WTC11 (cell line): ENCODE measurements at regions not wholly inside any gene's neighbourhood (a gene's known extent, or its start where the extent isn't known, plus 50 kb on each side); places are given as distances from the start of the nearest gene placed in this dataset.

Source experiments
- ATAC-seq: fragments of 200-7000 bp; cut with Tn5 transposase; 2 replicates; pipeline ENCODE4 v1.10.0; 2021; ENCODE audit warnings: mild to moderate bottlenecking, moderate library complexity
- CTCF ChIA-PET: fragments of 300-600 bp; sonication (Branson Sonifier 250); formaldehyde crosslinking; loops from one replicate; lab custom pipeline; 2021; ENCODE audit warnings: antibody characterized with exemption; lab: Charles Lee
- POLR2A ChIA-PET: fragments of 350-600 bp; sonication (Branson Sonifier 250); formaldehyde crosslinking; loops from one replicate; lab custom pipeline; 2021; ENCODE audit warnings: antibody characterized with exemption; lab: Charles Lee
- DNase-seq: peaks from one replicate; pipeline ENCODE4 v3.0.0; 2021; ENCODE audit warnings: low spot score
- H3K27ac Mint-ChIP-seq: 2 replicates; pipeline ENCODE4 v1.8.0; 2021; ENCODE audit warnings: mixed read lengths
- H3K27me3 Mint-ChIP-seq: 2 replicates; pipeline ENCODE4 v1.8.0; 2021; ENCODE audit warnings: low read depth, mild to moderate bottlenecking, moderate library complexity, mixed read lengths
- H3K36me3 Mint-ChIP-seq: 2 replicates; pipeline ENCODE4 v1.8.0; 2021; ENCODE audit warnings: mixed read lengths
- H3K4me1 Mint-ChIP-seq: 2 replicates; pipeline ENCODE4 v1.8.0; 2022; ENCODE audit warnings: mixed read lengths
- H3K4me3 Mint-ChIP-seq: 2 replicates; pipeline ENCODE4 v1.8.0; 2021; ENCODE audit warnings: mild to moderate bottlenecking, moderate library complexity, mixed read lengths
- H3K9me3 Mint-ChIP-seq: 2 replicates; pipeline ENCODE4 v1.8.0; 2021; ENCODE audit warnings: mixed read lengths
- AFF4 ChIP-seq: sonication (generic); formaldehyde crosslinking; IDR thresholded peaks from 2 replicates; pipeline ENCODE4 v1.8.1; 2023; ENCODE audit warnings: mild to moderate bottlenecking, missing genetic modification reagents, borderline replicate concordance
- ATF6 ChIP-seq: sonication (generic); formaldehyde crosslinking; IDR thresholded peaks from 2 replicates; pipeline ENCODE4 v1.8.1; 2023; ENCODE audit warnings: mild to moderate bottlenecking, missing genetic modification reagents
- CDX4 ChIP-seq: fragments of 250-450 bp; sonication (Bioruptor Pico); IDR thresholded peaks from 2 replicates; pipeline ENCODE4 v1.9.0; 2021; ENCODE audit warnings: moderate library complexity, mild to moderate bottlenecking, inconsistent platforms, borderline replicate concordance
- CREM ChIP-seq: sonication (generic); formaldehyde crosslinking; IDR thresholded peaks from 2 replicates; pipeline ENCODE4 v1.8.1; 2022; ENCODE audit warnings: mild to moderate bottlenecking, missing genetic modification reagents, moderate library complexity
- E2F5 ChIP-seq: sonication (generic); formaldehyde crosslinking; IDR thresholded peaks from 2 replicates; pipeline ENCODE4 v1.8.1; 2022; ENCODE audit warnings: mild to moderate bottlenecking, moderate library complexity, missing genetic modification reagents
- ELF4 ChIP-seq: sonication (generic); formaldehyde crosslinking; IDR thresholded peaks from 2 replicates; pipeline ENCODE4 v1.8.1; 2022; ENCODE audit warnings: low read depth, mild to moderate bottlenecking, moderate library complexity, missing genetic modification reagents
- ETV6 ChIP-seq: sonication (generic); formaldehyde crosslinking; IDR thresholded peaks from 2 replicates; pipeline ENCODE4 v1.8.1; 2022; ENCODE audit warnings: mild to moderate bottlenecking, missing genetic modification reagents
- FOXJ3 ChIP-seq: sonication (generic); formaldehyde crosslinking; IDR thresholded peaks from 2 replicates; pipeline ENCODE4 v1.9.0; 2021; ENCODE audit warnings: missing genetic modification reagents, mild to moderate bottlenecking, borderline replicate concordance
- GABPB1 ChIP-seq: sonication (generic); formaldehyde crosslinking; IDR thresholded peaks from 2 replicates; pipeline ENCODE4 v1.8.1; 2023; ENCODE audit warnings: mild to moderate bottlenecking, missing genetic modification reagents
- GRHL2 ChIP-seq: fragments of 250-450 bp; sonication (Bioruptor Pico); IDR thresholded peaks from 2 replicates; pipeline ENCODE4 v1.8.0; 2022; ENCODE audit warnings: mild to moderate bottlenecking, moderate library complexity; ENCODE audit not compliant: insufficient replicate concordance, severe bottlenecking
- HMGA2 ChIP-seq: fragments of 250-450 bp; sonication (Bioruptor Pico); IDR thresholded peaks from 2 replicates; pipeline ENCODE4 v1.4.0; 2021; ENCODE audit warnings: mild to moderate bottlenecking, moderate library complexity
- IRF2 ChIP-seq: sonication (generic); formaldehyde crosslinking; IDR thresholded peaks from 2 replicates; pipeline ENCODE4 v1.8.0; 2022; ENCODE audit warnings: low read depth, missing genetic modification reagents, borderline replicate concordance
- JAZF1 ChIP-seq: fragments of 250-450 bp; sonication (Bioruptor Pico); IDR thresholded peaks from 2 replicates; pipeline ENCODE4 v1.9.0; 2021; ENCODE audit warnings: moderate library complexity, mild to moderate bottlenecking, inconsistent platforms
- JUN ChIP-seq: sonication (generic); formaldehyde crosslinking; IDR thresholded peaks from 2 replicates; pipeline ENCODE4 v1.8.0; 2023; ENCODE audit warnings: mild to moderate bottlenecking, missing genetic modification reagents
- KAT7 ChIP-seq: sonication (generic); formaldehyde crosslinking; IDR thresholded peaks from 2 replicates; pipeline ENCODE4 v1.8.1; 2023; ENCODE audit warnings: missing genetic modification reagents, mild to moderate bottlenecking, borderline replicate concordance
- MLX ChIP-seq: sonication (generic); formaldehyde crosslinking; IDR thresholded peaks from 2 replicates; pipeline ENCODE4 v1.8.1; 2023; ENCODE audit warnings: mild to moderate bottlenecking, missing genetic modification reagents, moderate library complexity
- NR1H2 ChIP-seq: sonication (generic); formaldehyde crosslinking; IDR thresholded peaks from 2 replicates; pipeline ENCODE4 v1.9.0; 2021; ENCODE audit warnings: mild to moderate bottlenecking, moderate library complexity, missing genetic modification reagents
- PRDM15 ChIP-seq: sonication (generic); formaldehyde crosslinking; IDR thresholded peaks from 2 replicates; pipeline ENCODE4 v1.8.0; 2022; ENCODE audit warnings: missing genetic modification reagents
- RELA ChIP-seq: sonication (generic); formaldehyde crosslinking; IDR thresholded peaks from 2 replicates; pipeline ENCODE4 v1.8.1; 2022; ENCODE audit warnings: missing genetic modification reagents, mild to moderate bottlenecking, borderline replicate concordance
- RORB ChIP-seq: fragments of 250-450 bp; sonication (Bioruptor Pico); IDR thresholded peaks from 2 replicates; pipeline ENCODE4 v1.9.0; 2021; ENCODE audit warnings: mild to moderate bottlenecking
- ZBTB21 ChIP-seq: sonication (generic); formaldehyde crosslinking; IDR thresholded peaks from 2 replicates; pipeline ENCODE4 v1.8.1; 2023; ENCODE audit warnings: mild to moderate bottlenecking, missing genetic modification reagents, borderline replicate concordance
- ZNF121 ChIP-seq: sonication (generic); formaldehyde crosslinking; IDR thresholded peaks from 2 replicates; pipeline ENCODE4 v1.8.0; 2023; ENCODE audit warnings: missing genetic modification reagents
- ZNF219 ChIP-seq: sonication (generic); formaldehyde crosslinking; IDR thresholded peaks from 2 replicates; pipeline ENCODE4 v1.8.0; 2023; ENCODE audit warnings: missing genetic modification reagents, mild to moderate bottlenecking, borderline replicate concordance
- ZNF416 ChIP-seq: fragments of 250-450 bp; sonication (Bioruptor Pico); IDR thresholded peaks from 2 replicates; pipeline ENCODE4 v1.9.0; 2021; ENCODE audit warnings: mild to moderate bottlenecking, inconsistent platforms

- no peak overlapping the region for H3K27ac Mint-ChIP-seq
- no peak overlapping the region for H3K4me3 Mint-ChIP-seq
- ChIA-PET CTCF (no interaction called here), POLR2A (no interaction called here)
- DNase-seq = no peak
- H3K36me3 Mint-ChIP-seq = no peaks in the 10 kb centered on the region
- no peaks in the 10 kb centered on the region for H3K9me3 Mint-ChIP-seq
- H3K4me1 Mint-ChIP-seq = no peaks in the 10 kb centered on the region
- TF ChIP-seq RORB (CRISPR knock-in tag) (no peak), JAZF1 (CRISPR knock-in tag) (no peak), JUN (no peak), CREM (no peak), CDX4 (no peak), NR1H2 (CRISPR knock-in tag) (no peak), AFF4 (CRISPR knock-in tag) (no peak), HMGA2 (CRISPR knock-in tag) (no peak), ZNF416 (CRISPR knock-in tag) (no peak), RELA (CRISPR knock-in tag) (no peak), MLX (CRISPR knock-in tag) (no peak), ZBTB21 (CRISPR knock-in tag) (no peak), PRDM15 (CRISPR knock-in tag) (no peak), ETV6 (CRISPR knock-in tag) (no peak), GABPB1 (no peak), ELF4 (no peak), ZNF219 (CRISPR knock-in tag) (no peak), E2F5 (CRISPR knock-in tag) (no peak)
- H3K27me3 Mint-ChIP-seq = no peaks in the 10 kb centered on the region; the same call in 1 of the 2 replicates
- no peak for ATAC-seq
Observed at GRCh38 chr10:47070541-47070940, 159.3 kb downstream of the PTPN20 start.

- no peaks in the 10 kb centered on the region for H3K4me1 Mint-ChIP-seq
- ATAC-seq = no peak
- POLR2A ChIA-PET = no interaction called here
- no peak overlapping the region for H3K27ac Mint-ChIP-seq
- H3K4me3 Mint-ChIP-seq = no peak overlapping the region
- H3K9me3 Mint-ChIP-seq = no peaks in the 10 kb centered on the region
- TF ChIP-seq FOXJ3 (CRISPR knock-in tag) (no peak), ZNF121 (no peak), MLX (CRISPR knock-in tag) (no peak), KAT7 (CRISPR knock-in tag) (no peak), GABPB1 (no peak), GRHL2 (CRISPR knock-in tag) (no peak), ATF6 (no peak), IRF2 (CRISPR knock-in tag) (no peak), ZNF416 (CRISPR knock-in tag) (no peak), HMGA2 (CRISPR knock-in tag) (no peak)
- TF ChIP-seq, all 79 proteins: peak for 0
- no peak for DNase-seq
- CTCF ChIA-PET = no interaction called here
- no peaks in the 10 kb centered on the region; the same call in 1 of the 2 replicates for H3K27me3 Mint-ChIP-seq
- H3K36me3 Mint-ChIP-seq = no peaks in the 10 kb centered on the region
Observed at GRCh38 chr10:47071891-47072290, 160.7 kb downstream of the PTPN20 start.
